Ecto neural progenitor cell (in vitro differentiated cells): ENCODE measurements at regions not wholly inside any gene's neighbourhood (a gene's known extent, or its start where the extent isn't known, plus 50 kb on each side); places are given as distances from the start of the nearest gene placed in this dataset.

Source experiments
- DNase-seq: peaks from one replicate; pipeline ENCODE4 v3.0.0-alpha.2; 2018; ENCODE audit warnings: low spot score

DNA sequence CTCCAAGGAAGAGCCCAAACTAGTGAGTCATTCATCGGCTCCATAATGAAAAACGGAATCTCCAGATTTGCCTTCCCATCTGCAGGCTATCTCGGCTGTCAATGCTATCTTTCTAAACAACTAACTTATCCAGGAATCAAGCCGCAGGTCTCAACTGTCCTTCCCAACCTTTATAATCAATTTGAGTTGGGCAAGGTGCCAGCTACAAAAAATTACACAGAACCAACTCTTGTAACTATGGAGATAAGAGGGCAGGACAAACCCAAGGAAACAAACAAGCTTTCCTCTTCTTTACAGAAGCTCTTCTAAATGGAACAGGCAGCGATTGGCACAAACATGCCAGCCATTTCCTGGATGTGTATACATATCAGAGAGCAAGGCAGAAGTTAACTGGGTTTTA is 61.2 kb upstream of the RAI2 start:
- no peak for DNase-seq

DNA sequence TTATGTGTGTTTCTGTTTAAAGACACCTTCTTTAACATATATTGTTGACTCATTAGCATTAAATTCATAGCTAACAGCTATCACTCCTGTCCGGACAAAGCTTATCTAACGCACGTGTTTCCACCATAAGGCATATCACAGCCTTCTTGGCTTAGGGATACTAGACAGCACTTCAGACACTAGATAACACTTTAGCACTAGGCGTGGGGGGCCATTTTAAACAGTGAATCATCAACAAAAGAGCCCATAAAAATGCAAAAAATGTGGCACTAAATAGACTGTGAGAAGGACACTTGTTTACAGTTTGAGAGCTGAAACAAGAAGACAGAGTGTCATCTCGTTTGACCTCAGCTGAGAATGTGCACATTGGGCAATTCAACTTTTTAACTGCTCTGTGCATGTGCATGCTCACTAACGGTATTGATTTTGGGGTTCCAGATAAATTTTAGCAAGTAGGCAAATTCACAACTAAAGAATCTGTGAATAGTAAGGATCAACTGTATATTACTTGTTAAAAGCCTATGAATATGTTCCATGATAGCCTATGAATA is 58.9 kb upstream of the RAI2 start:
- DNase-seq = no peak

DNA sequence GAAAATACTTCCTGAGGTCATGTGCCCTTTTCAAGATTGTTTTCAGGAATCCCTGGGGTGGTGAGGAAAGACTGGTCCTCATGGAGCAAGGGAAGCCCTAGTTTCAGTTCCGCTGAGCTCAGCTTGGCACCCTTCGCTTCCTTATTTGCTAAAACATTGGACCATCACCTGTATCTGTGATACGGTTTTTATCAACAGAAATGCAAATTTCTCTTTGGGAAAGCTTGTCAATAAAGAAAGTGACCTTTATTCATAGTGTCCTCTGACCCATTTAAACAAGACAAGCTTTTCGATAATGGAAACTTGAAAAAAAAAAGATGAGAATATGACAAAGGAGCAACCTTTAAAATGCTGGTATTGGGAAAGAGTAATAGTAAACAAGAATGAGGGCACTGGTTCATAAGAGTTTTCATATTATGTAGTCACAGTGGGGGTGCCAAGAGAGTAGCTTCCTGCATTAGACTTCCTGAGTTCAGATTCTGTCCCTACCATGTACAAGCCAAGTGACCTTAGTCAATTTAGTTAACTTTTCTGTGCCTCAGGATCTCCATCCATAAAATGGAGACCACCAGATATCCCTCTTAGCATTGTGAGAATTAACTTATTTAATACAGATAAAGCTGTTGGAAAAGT is 57.0 kb upstream of the RAI2 start:
- no peak for DNase-seq

DNA sequence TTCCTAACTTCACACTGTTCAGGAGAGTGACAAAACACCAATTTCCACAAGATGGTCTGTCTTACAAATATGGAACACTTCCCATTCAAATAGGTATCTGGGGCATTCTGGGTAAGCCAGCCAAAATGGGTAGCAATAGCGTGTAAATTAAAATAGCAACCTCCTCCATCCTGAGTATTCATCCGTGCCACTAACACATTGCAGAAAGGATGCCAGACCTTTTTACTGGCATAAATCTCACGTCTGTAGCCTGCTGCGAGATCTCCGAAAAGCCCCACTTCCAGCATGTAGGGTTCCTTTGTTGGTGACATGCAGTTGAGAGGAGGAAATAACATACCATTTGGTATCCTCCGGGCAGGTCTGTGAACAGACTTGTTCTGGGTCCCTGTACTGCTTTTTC is 52.7 kb upstream of the RAI2 start:
- DNase-seq = no peak
